ENCODE measurements at regions not wholly inside any gene's neighbourhood (a gene's known extent, or its start where the extent isn't known, plus 50 kb on each side); places are given as distances from the start of the nearest gene placed in this dataset.

- H3K36me3 ChIP-seq (ENCODE audit: control insufficient read depth, insufficient read depth, low read length) = no peaks in the 10 kb centered on the region
- no peak overlapping the region for H3K27ac Mint-ChIP-seq (ENCODE audit: unreplicated experiment)
- no peak for TF ChIP-seq CTCF (IDR thresholded peaks at IDR 0.05; ENCODE audit: insufficient read depth in 1 of 2, low read depth in 1 of 2, low read length in 1 of 2, severe bottlenecking in 1 of 2, unreplicated experiment in 1 of 2)
- H3K9me3 ChIP-seq = no peaks in the 10 kb centered on the region
- no peak overlapping the region for H3K4me3 Mint-ChIP-seq (ENCODE audit: unreplicated experiment)
- no peaks in the 10 kb centered on the region for H3K4me1 ChIP-seq
- CTCF ChIA-PET = no interaction called here
- no peaks in the 10 kb centered on the region for H3K4me1 Mint-ChIP-seq (ENCODE audit: low read depth, unreplicated experiment)
- intact Hi-C loops (cut with micrococcal nuclease; ENCODE audit: unreplicated experiment) = no loop called here
- H3K9me3 Mint-ChIP-seq (ENCODE audit: unreplicated experiment) = no peaks in the 10 kb centered on the region
- H3K4me3 ChIP-seq (ENCODE audit: low read depth, low read length) = no peak overlapping the region
- POLR2A ChIA-PET = no interaction called here
- DNase-seq = no peak
- no peaks in the 10 kb centered on the region for H3K27me3 ChIP-seq (replicated peaks; ENCODE audit: control insufficient read depth, insufficient read depth, low read length)
- peaks cover 4% of the 10 kb centered on the region for H3K36me3 Mint-ChIP-seq (ENCODE audit: insufficient read depth, unreplicated experiment)
- H3K27me3 Mint-ChIP-seq (ENCODE audit: insufficient read depth, unreplicated experiment) = no peaks in the 10 kb centered on the region
- no TSS peak for BruUV-seq (replicated peaks)
Observed at GRCh38 chr16:35182943-35183550, 1723.6 kb downstream of the TP53TG3F start.

- no peak overlapping the region for H3K4me3 ChIP-seq (ENCODE audit: low read depth, low read length)
- Mint-ChIP-seq H3K27me3 (ENCODE audit: insufficient read depth, unreplicated experiment) (no peaks in the 10 kb centered on the region), H3K36me3 (ENCODE audit: insufficient read depth, unreplicated experiment) (peaks cover 4% of the 10 kb centered on the region), H3K27ac (ENCODE audit: unreplicated experiment) (no peak overlapping the region), H3K4me1 (ENCODE audit: low read depth, unreplicated experiment) (no peaks in the 10 kb centered on the region), H3K4me3 (ENCODE audit: unreplicated experiment) (no peak overlapping the region), H3K9me3 (ENCODE audit: unreplicated experiment) (no peaks in the 10 kb centered on the region)
- no peaks in the 10 kb centered on the region for H3K27me3 ChIP-seq (replicated peaks; ENCODE audit: control insufficient read depth, insufficient read depth, low read length)
- no peak for DNase-seq
- H3K9me3 ChIP-seq = no peaks in the 10 kb centered on the region
- CTCF ChIA-PET = no interaction called here
- TF ChIP-seq CTCF (IDR thresholded peaks at IDR 0.05; ENCODE audit: insufficient read depth in 1 of 2, low read depth in 1 of 2, low read length in 1 of 2, severe bottlenecking in 1 of 2, unreplicated experiment in 1 of 2) = no peak
- no peaks in the 10 kb centered on the region for H3K4me1 ChIP-seq
- BruUV-seq (replicated peaks) = no TSS peak
- intact Hi-C loops (cut with micrococcal nuclease; ENCODE audit: unreplicated experiment) = no loop called here
- no peaks in the 10 kb centered on the region for H3K36me3 ChIP-seq (ENCODE audit: control insufficient read depth, insufficient read depth, low read length)
- POLR2A ChIA-PET = no interaction called here
Observed at GRCh38 chr16:35184356-35184870, 1725.0 kb downstream of the TP53TG3F start.

- intact Hi-C loops (cut with micrococcal nuclease; ENCODE audit: unreplicated experiment) = no loop called here
- Mint-ChIP-seq H3K4me3 (ENCODE audit: unreplicated experiment) (no peak overlapping the region), H3K4me1 (ENCODE audit: low read depth, unreplicated experiment) (no peaks in the 10 kb centered on the region), H3K36me3 (ENCODE audit: insufficient read depth, unreplicated experiment) (peaks cover 4% of the 10 kb centered on the region), H3K27ac (ENCODE audit: unreplicated experiment) (no peak overlapping the region), H3K27me3 (ENCODE audit: insufficient read depth, unreplicated experiment) (no peaks in the 10 kb centered on the region), H3K9me3 (ENCODE audit: unreplicated experiment) (no peaks in the 10 kb centered on the region)
- TF ChIP-seq CTCF (IDR thresholded peaks at IDR 0.05; ENCODE audit: insufficient read depth in 1 of 2, low read depth in 1 of 2, low read length in 1 of 2, severe bottlenecking in 1 of 2, unreplicated experiment in 1 of 2) = no peak
- no peaks in the 10 kb centered on the region for H3K4me1 ChIP-seq
- no peak for DNase-seq
- no peaks in the 10 kb centered on the region for H3K9me3 ChIP-seq
- CTCF ChIA-PET = no interaction called here
- H3K36me3 ChIP-seq (ENCODE audit: control insufficient read depth, insufficient read depth, low read length) = no peaks in the 10 kb centered on the region
- BruUV-seq (replicated peaks) = no TSS peak
- no peaks in the 10 kb centered on the region for H3K27me3 ChIP-seq (replicated peaks; ENCODE audit: control insufficient read depth, insufficient read depth, low read length)
- POLR2A ChIA-PET = no interaction called here
- H3K4me3 ChIP-seq (ENCODE audit: low read depth, low read length) = no peak overlapping the region
Observed at GRCh38 chr16:35185366-35186044, 1726.1 kb downstream of the TP53TG3F start.
